NCI-H2196 (cell line): ENCODE measurements at regions not wholly inside any gene's neighbourhood (a gene's known extent, or its start where the extent isn't known, plus 50 kb on each side); places are given as distances from the start of the nearest gene placed in this dataset.

ENCODE experiments used
- DNase-seq: peaks from one replicate; lab custom pipeline; 2025; ENCODE audit not compliant: unreplicated experiment; lab: John Stamatoyannopoulos, UW

DNA sequence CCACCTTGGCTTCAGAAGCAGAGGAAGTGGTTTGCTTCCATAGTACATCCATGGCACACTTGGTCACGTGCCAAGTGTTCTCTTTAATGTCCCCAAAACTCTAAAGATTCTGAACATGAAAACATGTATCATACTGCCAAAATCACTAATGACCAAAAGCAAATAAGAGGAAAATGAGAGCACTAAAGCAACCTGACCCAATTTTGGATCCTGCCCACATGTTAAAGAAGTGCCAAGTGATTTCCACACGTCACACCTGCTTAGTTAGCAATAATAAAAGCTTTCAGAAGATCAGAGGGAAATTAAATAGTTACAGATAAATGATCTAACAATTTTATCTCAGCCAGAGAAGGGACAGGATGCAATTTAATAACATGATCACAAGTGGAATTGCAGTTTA lies 1170.0 kb downstream of the XPNPEP1 start:
- DNase-seq, result no peak

DNA sequence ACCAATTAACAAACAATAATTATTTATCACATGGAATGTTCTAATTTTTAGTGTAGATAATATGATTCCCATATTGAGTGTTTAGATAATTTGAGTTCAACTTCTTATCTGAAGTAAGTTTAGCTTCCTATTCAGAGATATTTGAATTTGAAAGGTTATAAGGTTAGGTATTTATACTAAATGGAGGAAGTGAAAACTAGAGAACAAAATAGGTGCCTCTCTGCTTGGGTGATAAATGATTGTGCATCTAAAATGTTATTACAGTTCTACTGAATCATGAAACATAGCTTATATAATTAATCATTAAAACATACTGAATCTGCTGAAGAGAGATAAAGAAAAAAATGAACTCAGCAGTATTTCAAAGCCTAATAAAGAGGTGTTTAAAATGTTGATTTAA lies 1174.3 kb downstream of the XPNPEP1 start:
- DNase-seq, result no peak

DNA sequence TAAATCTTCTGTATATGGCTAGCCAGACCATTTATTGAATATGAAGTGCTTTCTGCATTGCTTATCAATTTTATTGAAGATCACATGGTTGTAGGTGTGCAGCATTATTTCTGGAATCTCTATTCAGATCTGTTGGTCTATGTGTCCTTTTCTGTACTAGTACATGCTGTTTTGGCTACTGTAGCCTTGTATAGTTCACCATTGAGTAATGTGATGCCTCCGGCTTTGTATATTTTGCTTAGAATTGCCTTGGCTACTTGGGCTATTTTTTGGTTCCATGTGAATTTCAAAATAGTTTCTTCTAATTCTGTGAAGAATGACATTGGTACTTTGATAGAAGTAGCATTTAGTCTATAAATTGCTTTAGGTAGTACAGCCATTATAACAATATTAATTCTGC lies 1187.2 kb downstream of the XPNPEP1 start:
- DNase-seq, result no peak

DNA sequence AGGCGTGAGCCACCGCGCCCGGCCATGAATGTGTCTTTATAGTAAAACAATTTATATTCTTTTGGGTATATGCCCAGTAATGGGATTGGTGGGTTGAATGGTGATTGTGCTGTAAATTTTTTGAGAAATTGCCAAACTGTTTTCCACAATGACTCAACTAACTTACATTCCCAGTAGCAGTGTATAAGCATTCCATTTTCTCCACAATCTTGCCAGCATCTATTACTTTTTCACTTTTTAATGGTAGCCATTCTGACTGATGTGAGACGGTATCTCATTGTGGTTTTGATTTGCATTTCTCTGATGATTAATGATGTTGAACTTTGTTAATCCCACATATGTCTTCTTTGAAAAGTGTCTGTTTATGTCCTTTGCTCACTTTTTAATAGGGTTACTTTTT lies 1187.9 kb downstream of the XPNPEP1 start:
- no peak for DNase-seq

DNA sequence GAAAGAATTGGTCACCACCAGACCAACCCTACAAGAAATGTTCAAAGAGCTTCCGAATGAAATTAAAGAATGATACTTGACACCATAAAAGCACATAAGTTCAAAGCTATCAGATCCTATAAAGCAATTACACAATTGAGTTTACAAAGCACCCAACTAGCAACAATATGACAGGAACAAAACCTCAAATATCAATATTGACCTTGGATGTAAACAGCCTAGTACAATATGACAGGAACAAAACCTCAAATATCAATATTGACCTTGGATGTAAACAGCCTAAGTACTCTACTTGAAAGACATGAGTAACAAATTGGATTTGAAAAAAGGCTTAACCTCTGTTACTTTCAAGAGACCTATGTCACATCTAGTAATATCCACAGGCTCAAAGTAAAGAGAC lies 1201.4 kb downstream of the XPNPEP1 start:
- DNase-seq, result no peak

DNA sequence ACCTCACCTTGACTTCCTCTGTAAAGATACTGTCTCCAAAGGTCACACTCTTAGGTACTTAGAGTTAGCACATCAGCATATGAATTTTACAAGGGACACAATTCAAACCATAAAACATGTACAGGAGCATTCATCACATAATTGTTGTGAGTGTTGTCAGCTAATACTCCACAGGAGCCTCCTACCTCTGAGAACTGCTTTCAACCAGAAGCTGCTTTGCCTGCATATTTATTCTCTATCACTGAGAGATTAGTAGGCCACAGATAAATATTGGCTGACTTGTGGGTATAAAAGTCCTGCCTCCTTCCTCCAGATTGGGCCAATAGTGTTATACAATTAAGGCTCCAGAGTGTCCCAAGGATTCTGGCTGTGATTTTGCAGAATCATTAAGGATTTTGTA lies 1207.0 kb downstream of the XPNPEP1 start:
- DNase-seq, result no peak

DNA sequence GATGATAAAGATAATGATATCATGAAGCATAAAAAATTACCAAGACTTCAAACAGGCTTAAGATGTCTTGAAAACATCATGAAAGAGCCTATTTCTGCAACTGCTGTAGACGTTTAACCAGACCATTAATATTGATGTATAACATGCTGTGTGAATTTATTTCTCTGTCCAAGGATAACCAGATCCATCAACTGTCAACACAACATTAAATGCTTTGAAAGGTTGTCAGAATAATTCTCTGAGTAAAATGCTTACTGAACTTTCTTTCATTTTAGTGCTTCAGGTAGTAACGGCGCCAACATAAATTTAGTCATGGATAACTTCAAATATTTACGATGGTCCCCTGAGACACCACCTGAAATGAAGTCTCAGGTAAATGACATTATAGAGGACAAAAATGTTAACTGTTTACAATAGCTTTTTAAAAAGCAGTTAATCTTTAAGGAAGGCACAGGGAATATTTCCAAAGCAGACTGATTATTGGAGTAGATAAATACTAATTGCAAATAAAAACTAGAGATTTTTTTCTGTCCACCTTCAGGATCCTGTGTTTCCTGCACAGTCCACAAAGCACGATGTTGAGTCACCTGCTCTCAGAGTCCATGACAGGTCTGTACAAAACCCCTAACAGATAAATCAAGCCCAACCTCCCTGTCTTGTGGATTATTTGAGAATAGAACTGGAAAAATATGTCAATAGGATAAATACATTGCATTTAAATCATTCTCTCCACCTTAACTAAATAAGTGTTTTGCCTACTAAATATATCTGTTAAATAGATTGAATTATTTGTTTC lies 1213.2 kb downstream of the XPNPEP1 start:
- DNase-seq, result no peak

DNA sequence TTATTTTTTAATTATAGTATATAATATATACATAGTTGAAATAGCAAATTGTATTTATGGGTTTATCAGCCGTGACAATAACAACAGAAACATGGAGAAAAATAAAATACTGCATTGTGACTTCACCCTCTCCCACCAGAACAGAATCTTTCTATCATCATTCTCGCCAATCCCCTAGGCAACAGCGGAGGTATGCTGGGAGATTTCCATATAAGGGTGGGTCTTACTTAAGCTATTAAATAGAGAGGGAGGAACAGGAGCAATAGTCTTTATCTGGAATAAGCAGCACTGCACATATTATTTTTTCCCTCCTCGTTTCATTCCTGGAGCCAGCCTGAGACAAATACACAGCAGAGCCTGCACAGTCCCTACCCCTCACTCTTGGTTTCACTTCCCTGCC lies 1214.9 kb downstream of the XPNPEP1 start:
- no peak for DNase-seq

DNA sequence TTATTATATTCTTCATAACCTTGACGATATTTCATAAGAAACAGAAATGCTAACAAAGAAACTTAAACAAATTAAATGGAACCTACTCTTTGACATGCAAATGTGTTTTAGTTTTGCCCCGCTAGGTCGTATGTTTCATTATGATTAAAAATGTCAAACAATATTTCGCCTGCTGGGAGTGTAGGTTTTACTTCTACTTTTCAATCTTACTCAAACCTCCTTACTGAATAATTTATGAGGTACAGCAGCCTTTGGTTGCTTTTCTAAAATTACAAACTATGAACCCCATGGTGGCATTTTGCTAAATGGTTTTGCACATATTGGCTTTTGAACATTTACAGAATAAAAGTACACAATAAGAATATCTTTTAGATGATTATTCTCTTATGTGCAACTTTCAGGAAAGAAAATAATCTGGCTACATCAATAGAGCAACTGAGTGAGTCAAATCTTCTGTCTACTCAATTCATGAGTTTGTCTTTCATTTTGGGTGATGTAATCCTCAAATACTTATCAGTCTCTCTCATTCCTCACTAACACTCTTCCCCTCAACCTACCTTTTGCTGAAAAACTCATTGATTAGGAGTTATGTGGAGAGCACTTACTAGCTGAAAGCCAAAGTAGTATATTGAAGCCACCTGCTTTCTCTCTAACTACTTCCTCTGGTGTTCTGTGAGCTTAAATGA lies 1226.4 kb downstream of the XPNPEP1 start:
- no peak for DNase-seq

DNA sequence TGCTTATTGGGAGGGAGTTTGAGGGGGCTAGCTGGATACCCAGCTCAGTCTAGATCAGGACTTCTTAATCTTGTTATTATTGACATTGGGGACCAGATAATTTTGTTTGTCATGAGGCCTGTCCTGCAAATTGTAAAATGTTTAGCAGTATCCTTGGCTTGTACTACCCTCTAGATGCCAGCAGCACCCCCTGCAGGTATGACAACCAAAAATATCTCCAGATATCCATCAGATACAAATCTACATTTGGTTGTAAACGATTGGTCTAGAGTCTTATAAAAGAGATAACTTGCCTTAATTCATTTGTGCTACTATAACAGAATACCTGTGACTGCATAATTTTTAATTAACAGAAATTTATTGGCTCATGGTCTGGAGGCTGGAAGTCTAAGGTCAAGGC lies 1232.2 kb downstream of the XPNPEP1 start:
- DNase-seq, result no peak

DNA sequence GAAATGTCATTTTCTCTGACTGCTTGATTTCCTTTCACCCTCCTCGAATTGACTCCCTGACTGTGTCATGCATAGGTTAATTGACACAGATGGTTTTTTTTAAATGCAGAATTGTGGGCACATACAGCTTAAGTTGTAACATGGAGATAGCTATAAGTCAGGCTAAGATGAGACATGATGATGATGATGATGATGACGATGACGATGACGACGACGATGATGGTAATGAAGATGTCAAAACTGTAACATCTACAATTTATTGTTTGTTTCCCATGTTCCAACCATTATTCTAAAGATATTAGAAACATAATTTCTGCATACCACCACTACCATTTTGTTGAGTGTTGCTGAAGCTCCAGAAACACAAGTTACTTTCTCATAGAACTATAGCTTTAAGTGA lies 1232.8 kb downstream of the XPNPEP1 start:
- no peak for DNase-seq

DNA sequence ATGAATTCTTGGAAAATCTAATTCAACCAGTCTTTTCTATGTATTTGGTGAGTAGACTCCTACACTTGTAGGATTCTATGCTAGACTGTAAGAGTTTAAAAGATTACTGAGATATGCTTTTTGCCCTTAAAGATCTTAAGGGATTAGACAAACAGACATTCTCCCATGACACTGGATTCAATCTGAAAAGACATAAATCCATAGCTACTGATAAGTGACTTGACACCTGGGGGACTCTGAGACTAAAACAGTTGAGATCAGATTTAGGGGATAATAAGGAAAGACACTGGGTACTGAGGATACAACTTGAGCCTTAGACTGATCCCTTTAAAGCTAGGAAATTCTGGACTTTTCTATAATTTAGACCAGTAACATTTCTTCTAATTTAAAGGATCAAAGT lies 1233.4 kb downstream of the XPNPEP1 start:
- DNase-seq, result no peak

DNA sequence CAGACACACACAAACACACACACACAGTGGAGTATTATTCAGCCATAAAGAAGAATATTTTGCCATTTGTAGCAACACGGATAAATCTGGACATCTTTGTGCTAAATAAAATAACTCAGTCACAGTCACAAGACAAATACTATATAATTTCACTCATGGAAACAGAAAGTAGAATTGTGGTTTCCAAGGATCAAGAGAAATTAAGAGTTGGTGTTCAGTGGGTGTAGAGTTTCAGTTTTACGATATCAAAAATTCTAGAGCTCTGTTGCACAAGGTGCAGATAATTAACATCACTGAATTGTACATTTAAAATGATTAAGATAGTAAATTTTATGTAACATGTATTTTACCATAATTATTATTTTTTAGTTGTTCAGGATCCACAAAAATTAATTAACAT lies 1235.0 kb downstream of the XPNPEP1 start:
- DNase-seq, result no peak

DNA sequence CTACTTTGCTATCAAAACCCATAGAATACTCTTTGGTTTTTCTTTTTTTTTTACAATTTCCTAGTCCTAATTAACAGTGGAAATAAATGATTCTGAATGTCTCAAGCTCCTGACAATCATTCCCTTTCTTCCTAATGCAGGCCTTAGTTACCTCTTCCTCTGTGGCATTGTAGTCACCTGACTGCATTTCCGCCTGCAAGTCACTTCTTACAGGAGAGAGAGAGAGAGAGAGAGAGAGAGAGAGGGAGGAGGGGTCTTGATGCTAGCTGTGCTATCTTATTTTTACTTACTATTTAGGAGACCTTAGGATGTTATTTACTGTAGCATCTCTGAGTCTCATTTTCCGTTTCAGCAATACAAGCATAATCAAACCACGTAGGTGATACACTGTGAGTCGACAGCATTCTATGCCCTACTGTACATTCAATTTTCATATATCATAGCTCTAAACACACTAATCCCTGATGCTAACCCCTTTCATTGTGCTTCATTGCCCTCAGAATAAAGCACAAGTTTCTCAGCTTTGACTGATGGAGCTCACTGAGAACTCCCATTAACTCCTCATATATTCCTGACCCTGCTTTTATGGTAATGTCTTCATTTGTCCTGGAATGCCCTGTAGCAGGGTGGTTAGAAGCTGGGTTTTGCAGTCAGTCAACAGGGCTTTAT lies 1237.3 kb downstream of the XPNPEP1 start:
- no peak for DNase-seq

DNA sequence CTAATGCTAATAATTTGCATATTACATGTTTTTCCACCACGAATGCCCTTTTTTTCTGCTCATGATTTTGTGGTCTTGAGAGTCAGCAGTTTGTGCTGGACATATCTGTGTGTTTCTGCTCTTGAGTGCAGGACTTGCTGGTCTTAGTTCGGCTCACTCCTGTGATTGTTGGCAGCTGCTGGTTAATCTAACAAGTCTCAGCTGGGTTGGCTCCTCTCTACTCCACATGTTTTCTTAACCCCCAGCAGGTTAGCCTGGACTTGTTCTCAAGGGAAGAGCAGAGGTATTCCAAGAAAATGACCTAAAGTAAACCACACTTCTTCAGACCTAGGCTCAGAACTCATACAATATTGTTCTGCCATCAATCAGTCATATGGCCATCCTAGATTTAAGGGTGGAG lies 1238.9 kb downstream of the XPNPEP1 start:
- DNase-seq, result no peak

DNA sequence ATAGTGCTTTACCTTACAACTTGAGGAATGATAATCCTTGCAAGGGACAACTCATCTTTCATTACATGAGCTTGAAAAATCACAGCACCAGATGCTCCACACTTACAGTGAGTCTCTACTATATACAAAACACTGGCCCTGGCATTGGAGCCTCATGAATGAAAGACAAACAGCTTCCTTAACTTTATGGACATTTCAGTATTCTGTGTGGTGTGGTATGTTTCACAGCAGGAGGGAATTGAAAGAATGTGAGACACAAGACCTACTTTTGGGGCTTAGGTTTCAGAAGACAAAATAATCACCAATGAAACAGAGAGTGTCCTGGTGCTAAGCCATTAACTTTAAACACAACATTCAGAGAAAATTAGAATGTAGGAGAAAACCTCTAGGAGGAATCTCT lies 1249.6 kb downstream of the XPNPEP1 start:
- no peak for DNase-seq

DNA sequence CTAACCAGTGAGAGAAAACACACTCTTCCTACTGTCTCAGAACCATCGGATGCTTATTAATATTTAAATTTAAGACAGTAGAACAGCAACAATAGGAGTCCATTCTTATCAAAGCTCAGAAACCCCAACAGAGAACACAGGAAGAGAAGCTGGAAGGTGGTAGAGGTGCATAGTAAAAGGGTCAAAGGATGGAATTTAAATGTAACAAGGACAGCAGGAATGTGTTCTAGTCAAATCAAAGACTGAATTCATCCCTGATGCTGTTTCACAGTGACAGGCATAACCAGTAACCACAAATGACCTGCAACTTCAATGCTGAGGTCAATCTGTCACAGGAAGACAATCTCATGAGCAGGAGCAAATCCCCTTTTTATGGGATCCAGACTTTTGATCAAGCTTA lies 1259.7 kb downstream of the XPNPEP1 start:
- DNase-seq, result no peak

DNA sequence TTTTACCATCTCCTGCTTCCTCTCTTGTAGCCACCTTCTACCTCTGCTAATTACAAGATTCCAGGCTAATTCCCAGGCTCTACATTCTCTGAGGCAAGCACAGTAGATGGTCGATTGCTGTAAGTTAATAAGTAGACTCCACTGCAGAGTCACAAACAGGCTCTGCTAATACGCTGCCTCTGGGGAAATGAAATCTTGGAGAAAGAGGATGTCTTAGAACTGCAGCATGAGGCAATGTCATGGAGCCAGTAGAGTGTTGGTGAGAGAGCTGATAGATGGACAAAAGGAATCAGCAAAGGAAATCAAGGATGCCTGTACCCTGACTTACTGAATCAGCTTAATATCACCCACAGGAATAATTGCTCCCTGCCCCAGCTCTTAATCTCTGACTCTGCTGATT lies 1260.3 kb downstream of the XPNPEP1 start:
- no peak for DNase-seq

DNA sequence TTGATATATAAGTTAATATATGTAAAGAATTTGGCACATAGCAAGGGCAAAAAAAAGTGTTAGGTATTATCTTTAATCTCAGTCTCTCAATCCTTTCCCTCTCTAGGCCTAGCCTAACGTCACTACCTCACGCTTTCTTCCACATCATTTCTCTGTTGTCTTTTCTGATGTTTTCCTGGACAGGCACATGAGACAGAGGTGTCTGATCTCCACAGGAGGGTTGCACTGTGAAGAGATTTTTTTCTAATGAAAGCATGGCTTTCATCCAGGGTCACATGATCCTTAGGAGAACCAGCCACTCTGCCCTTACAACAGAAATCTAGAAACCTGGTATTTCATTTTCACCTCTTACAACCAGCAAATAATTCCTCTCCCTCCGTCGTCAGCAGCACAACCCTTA lies 1268.3 kb downstream of the XPNPEP1 start:
- no peak for DNase-seq

DNA sequence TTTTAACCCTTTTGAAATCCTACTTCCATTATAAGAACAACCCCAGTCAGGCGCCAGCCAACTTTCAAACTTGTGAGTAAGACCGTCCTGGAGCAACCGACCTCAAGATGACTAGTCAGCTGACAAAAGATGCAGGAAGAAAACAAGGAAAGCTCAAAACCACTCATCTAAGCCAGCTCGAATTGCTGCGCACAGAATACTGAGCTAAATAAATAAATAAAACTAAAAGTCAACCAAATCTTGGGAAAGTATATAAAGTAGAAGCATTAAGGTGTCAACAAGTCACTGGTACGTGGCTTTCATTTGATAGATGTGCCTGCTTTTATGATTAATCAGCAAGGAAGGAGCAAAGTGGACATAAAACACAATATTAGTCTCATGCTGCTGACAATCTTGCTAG lies 1269.8 kb downstream of the XPNPEP1 start:
- DNase-seq, result no peak

DNA sequence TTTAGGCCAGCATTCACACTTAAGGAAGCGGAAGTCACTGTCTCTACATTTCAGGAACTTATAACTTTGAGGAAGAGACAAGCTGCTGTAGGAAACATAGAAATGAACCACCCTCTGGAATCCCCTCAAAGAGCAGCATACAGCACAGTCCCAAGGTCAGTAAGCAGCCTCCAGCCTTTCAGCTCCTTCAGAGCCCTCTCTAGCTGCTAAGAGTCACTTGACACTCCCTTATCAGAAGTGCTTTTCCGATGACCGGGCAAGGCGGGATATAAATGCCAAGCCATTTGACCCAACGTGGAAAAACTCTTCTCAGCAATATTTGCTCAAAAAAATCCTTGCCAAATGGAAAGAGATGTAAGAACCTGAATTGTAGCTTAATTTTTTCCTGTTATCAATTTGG lies 1284.3 kb downstream of the XPNPEP1 start:
- DNase-seq, result no peak

DNA sequence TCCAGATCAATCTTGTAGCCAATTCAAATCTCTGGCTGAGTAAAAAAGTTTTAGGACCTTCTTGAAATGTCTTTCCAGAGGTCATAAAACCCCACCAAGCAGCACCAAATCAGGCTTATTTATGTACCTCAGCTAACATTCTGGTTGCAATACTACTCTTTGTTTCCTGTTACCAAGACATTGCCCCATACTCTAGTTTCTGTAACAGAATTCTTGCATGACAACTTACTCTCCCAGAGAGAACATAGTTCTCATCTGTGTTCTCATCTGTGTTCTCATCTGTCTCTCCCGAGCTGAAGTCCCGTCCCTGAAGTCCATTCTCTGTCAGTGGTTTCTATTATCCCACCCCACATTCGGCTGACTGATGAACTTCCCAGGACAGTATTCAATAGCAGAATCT lies 1285.1 kb downstream of the XPNPEP1 start:
- DNase-seq, result no peak
